ENCODE measurements at regions not wholly inside any gene's neighbourhood (a gene's known extent, or its start where the extent isn't known, plus 50 kb on each side); places are given as distances from the start of the nearest gene placed in this dataset.

- TF ChIP-seq, protein P1, sequence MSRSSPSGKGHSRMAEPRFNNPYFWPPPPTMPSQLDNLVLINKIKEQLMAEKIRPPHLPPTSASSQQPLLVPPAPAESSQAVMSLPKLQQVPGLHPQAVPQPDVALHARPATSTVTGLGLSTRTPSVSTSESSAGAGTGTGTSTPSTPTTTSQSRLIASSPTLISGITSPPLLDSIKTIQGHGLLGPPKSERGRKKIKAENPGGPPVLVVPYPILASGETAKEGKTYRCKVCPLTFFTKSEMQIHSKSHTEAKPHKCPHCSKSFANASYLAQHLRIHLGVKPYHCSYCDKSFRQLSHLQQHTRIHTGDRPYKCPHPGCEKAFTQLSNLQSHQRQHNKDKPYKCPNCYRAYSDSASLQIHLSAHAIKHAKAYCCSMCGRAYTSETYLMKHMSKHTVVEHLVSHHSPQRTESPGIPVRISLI (CRISPR knock-in tag; IDR thresholded peaks at IDR 0.05; ENCODE audit: borderline replicate concordance): no peak
- TF ChIP-seq REST (IDR thresholded peaks at IDR 0.05; ENCODE audit: borderline replicate concordance in 1 of 2, low read depth in 1 of 2, low read length in 2 of 2): no peak
These were observed 283.2 kb upstream of the STT3B start (continued) for GRCh38 chr3:31249545-31249944.

DNA sequence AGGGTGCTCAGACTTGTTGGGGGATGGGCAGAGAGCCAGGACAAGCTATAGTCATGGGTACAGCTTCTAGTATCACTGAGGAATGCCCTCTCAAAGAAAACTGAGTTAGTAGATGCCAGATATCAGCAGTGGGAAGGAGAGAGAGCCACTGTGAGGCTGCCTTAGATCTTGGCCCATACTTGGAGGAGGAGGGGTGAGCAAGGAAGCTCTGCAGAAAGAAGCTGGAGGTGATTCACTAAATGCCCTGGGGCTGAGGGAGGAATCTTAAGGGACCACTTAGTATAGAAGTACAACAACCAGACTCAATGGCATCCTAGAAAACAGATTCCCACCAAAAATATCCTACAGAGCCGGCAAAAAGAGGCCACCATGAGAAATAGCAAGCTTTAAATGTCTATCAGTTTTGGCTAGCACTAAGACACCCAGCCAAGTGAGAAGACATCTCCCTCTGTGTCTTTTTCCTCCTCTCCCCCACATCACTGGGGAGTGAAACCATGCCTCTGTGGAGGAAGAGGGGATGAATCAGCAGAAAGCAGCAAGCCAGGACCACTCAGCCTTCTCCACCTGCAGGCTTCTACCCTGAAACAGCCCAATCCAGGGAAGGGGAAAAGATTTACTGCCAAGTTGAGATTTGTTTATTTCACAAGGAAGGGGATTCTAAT, 282.5 kb upstream of the STT3B start:
- no peaks in the 10 kb centered on the region for H3K79me2 ChIP-seq (ENCODE audit: insufficient read depth, low read length)
- peaks cover 0 to 1% of the 10 kb centered on the region in 2 experiments; a peak in 1 of 5 replicates for H3K36me3 ChIP-seq (replicated peaks in 1 of 2; ENCODE audit: control insufficient read depth in 1 of 2, insufficient read depth in 2 of 2, low read length in 2 of 2)
- no peak overlapping the region for H2AFZ ChIP-seq (ENCODE audit: low read length)
- BruUV-seq (replicated peaks): no TSS peak
- DNase-seq (ENCODE audit: low spot score): no peak
- intact Hi-C loops (cut with micrococcal nuclease; ENCODE audit: unreplicated experiment) (no loop called here), in situ Hi-C loops (cut with HindIII; ENCODE audit: extremely low pct_ligation_motif_present, low pct_unique_long_range_greater_than_20kb) (no loop called here)
- POLR2A ChIA-PET: interaction anchor here (1.3 kb wide), 1 partner anchor 282 kb away, joined by 3 read pairs; the partner anchor contains the start of gene STT3B
- no peak overlapping the region for H3K4me2 ChIP-seq (ENCODE audit: low read depth, low read length)
- peaks cover 41% of the 10 kb centered on the region for H3K4me1 ChIP-seq (ENCODE audit: insufficient read depth, low read length)
- CTCF ChIA-PET (ENCODE audit: low intra/inter-chr PET ratio, low total read pairs): no interaction called here
- no peaks in the 10 kb centered on the region for H4K20me1 ChIP-seq (ENCODE audit: insufficient read depth, low read length)
- FAIRE-seq: no peak
- H3K4me3 ChIP-seq (replicated peaks in 1 of 3; ENCODE audit: insufficient read depth in 1 of 3, low read depth in 2 of 3, low read length in 3 of 3): no peak overlapping the region
- no peak for TF ChIP-seq CHCHD3 (CRISPR knock-in tag; IDR thresholded peaks at IDR 0.05)
- no peak for TF ChIP-seq GATAD2A (CRISPR knock-in tag; IDR thresholded peaks at IDR 0.05)
- TF ChIP-seq ZUFSP (CRISPR knock-in tag; IDR thresholded peaks at IDR 0.05; ENCODE audit: borderline replicate concordance): no peak
- TF ChIP-seq ZNF616 (CRISPR knock-in tag; IDR thresholded peaks at IDR 0.05; ENCODE audit: low read depth): no peak
- no peak for TF ChIP-seq FOXC1 (CRISPR knock-in tag; IDR thresholded peaks at IDR 0.05; ENCODE audit: borderline replicate concordance)
- TF ChIP-seq ZSCAN12 (CRISPR knock-in tag; IDR thresholded peaks at IDR 0.05): no peak
- TF ChIP-seq SP140L (CRISPR knock-in tag; IDR thresholded peaks at IDR 0.05; ENCODE audit: borderline replicate concordance): no peak
- no peak for TF ChIP-seq ZNF263 (CRISPR knock-in tag; IDR thresholded peaks at IDR 0.05)
- no peak for TF ChIP-seq ZNF768 (CRISPR knock-in tag; IDR thresholded peaks at IDR 0.05)
- no peak for TF ChIP-seq MYNN (CRISPR knock-in tag; IDR thresholded peaks at IDR 0.05; ENCODE audit: low read depth)
- no peak for TF ChIP-seq ZNF737 (CRISPR knock-in tag; IDR thresholded peaks at IDR 0.05; ENCODE audit: borderline replicate concordance)
- TF ChIP-seq NCOA2 (CRISPR knock-in tag; IDR thresholded peaks at IDR 0.05): no peak
- no peak for ATAC-seq
- H3K27me3 ChIP-seq (ENCODE audit: control insufficient read depth in 1 of 2, insufficient read depth in 2 of 2, low read length in 2 of 2): no peaks in the 10 kb centered on the region
- no peaks in the 10 kb centered on the region for H3K9me3 ChIP-seq (ENCODE audit: low read length)
- WGBS (ENCODE audit: low lambda C conversion rate): 83% methylated on average over 1 of the region's 1 CpG
- H3K27ac ChIP-seq (ENCODE audit: extremely low read length, insufficient read depth, low read length): no peak overlapping the region
- no peak overlapping the region for H3K9ac ChIP-seq (ENCODE audit: insufficient read depth, low read depth, low read length)

All from HepG2 (cell line).